ENCODE measurements at regions not wholly inside any gene's neighbourhood (a gene's known extent, or its start where the extent isn't known, plus 50 kb on each side); places are given as distances from the start of the nearest gene placed in this dataset.

- TF ChIP-seq CTCF (conservative IDR thresholded peaks at IDR 0.05; ENCODE audit: low read length): no peak
- TF ChIP-seq EZH2phosphoT487 (IDR thresholded peaks at IDR 0.05; ENCODE audit: borderline replicate concordance, low read depth, low read length): no peak
Measured at GRCh38 chr4:183022617-183023016, 76.4 kb upstream of the WWC2 start.

All from OCI-LY7 (cell line).